SK-N-SH treated with all-trans-retinoic acid at 6 μM for 48 hours (cell line): ENCODE measurements at regions not wholly inside any gene's neighbourhood (a gene's known extent, or its start where the extent isn't known, plus 50 kb on each side); places are given as distances from the start of the nearest gene placed in this dataset.

Source experiments
- ATAC-seq: fragments of 200-7000 bp; cut with Tn5 transposase; 3 replicates; pipeline ENCODE4 v1.9.1; 2020; ENCODE audit warnings: mild to moderate bottlenecking, moderate library complexity
- BACH2 ChIP-seq: fragments of 250-450 bp; sonication (Bioruptor Pico); IDR thresholded peaks from 2 replicates; pipeline ENCODE4 v1.9.0; 2021; ENCODE audit warnings: mild to moderate bottlenecking, borderline replicate concordance
- CSDC2 ChIP-seq: fragments of 250-450 bp; sonication (Bioruptor Pico); IDR thresholded peaks from 2 replicates; pipeline ENCODE4 v1.5.0; 2020; ENCODE audit warnings: mild to moderate bottlenecking, moderate library complexity
- GLIS3 ChIP-seq: fragments of 250-450 bp; sonication (Bioruptor Pico); IDR thresholded peaks from 2 replicates; pipeline ENCODE4 v1.5.0; 2020; ENCODE audit warnings: mild to moderate bottlenecking, moderate library complexity
- ISL1 ChIP-seq: fragments of 250-450 bp; sonication (Bioruptor Pico); IDR thresholded peaks from 2 replicates; pipeline ENCODE4 v2.1.2; 2022; ENCODE audit warnings: mild to moderate bottlenecking, moderate library complexity
- OSR1 ChIP-seq: fragments of 250-450 bp; sonication (Bioruptor Pico); IDR thresholded peaks from 2 replicates; pipeline ENCODE4 v1.8.0; 2022; ENCODE audit warnings: moderate library complexity, mild to moderate bottlenecking, inconsistent platforms
- PATZ1 ChIP-seq: fragments of 250-450 bp; sonication (Bioruptor Pico); IDR thresholded peaks from 2 replicates; pipeline ENCODE4 v1.8.0; 2020; ENCODE audit warnings: mild to moderate bottlenecking, moderate library complexity, borderline replicate concordance
- POU6F1 ChIP-seq: fragments of 250-450 bp; sonication (Bioruptor Pico); IDR thresholded peaks from 2 replicates; pipeline ENCODE4 v1.8.0; 2021; ENCODE audit warnings: low read depth, mild to moderate bottlenecking, moderate library complexity, borderline replicate concordance
- PPARA ChIP-seq: fragments of 250-450 bp; sonication (Bioruptor Pico); IDR thresholded peaks from 2 replicates; pipeline ENCODE4 v1.5.0; 2020; ENCODE audit warnings: mild to moderate bottlenecking, borderline replicate concordance
- RARB ChIP-seq: fragments of 250-450 bp; sonication (Bioruptor Pico); IDR thresholded peaks from 2 replicates; pipeline ENCODE4 v1.8.0; 2021; ENCODE audit warnings: mild to moderate bottlenecking, moderate library complexity
- SNAI2 ChIP-seq: fragments of 250-450 bp; sonication (Bioruptor Pico); IDR thresholded peaks from 2 replicates; pipeline ENCODE4 v1.5.0; 2020; ENCODE audit warnings: mild to moderate bottlenecking, moderate library complexity
- TCF4 ChIP-seq: fragments of 250-450 bp; sonication (Bioruptor Pico); IDR thresholded peaks from 2 replicates; pipeline ENCODE4 v1.8.0; 2021; ENCODE audit warnings: mild to moderate bottlenecking, moderate library complexity, borderline replicate concordance
- TOX ChIP-seq: fragments of 250-450 bp; sonication (Bioruptor Pico); IDR thresholded peaks from 2 replicates; pipeline ENCODE4 v1.8.0; 2021; ENCODE audit warnings: mild to moderate bottlenecking, moderate library complexity, borderline replicate concordance
- TSHZ2 ChIP-seq: fragments of 250-450 bp; sonication (Bioruptor Pico); IDR thresholded peaks from 2 replicates; pipeline ENCODE4 v1.5.0; 2020; ENCODE audit warnings: mild to moderate bottlenecking, moderate library complexity
- ZC3H10 ChIP-seq: fragments of 250-450 bp; sonication (Bioruptor Pico); IDR thresholded peaks from 2 replicates; pipeline ENCODE4 v1.5.1; 2021; ENCODE audit warnings: mild to moderate bottlenecking, moderate library complexity
- ZFP3 ChIP-seq: fragments of 250-450 bp; sonication (Bioruptor Pico); IDR thresholded peaks from 2 replicates; pipeline ENCODE4 v1.5.0; 2020; ENCODE audit warnings: mild to moderate bottlenecking, moderate library complexity
- ZFP30 ChIP-seq: fragments of 450-650 bp; formaldehyde crosslinking; IDR thresholded peaks from 2 replicates; pipeline ENCODE4 v1.5.0; 2022; ENCODE audit warnings: mild to moderate bottlenecking, moderate library complexity
- ZNF70 ChIP-seq: fragments of 450-650 bp; formaldehyde crosslinking; IDR thresholded peaks from 2 replicates; pipeline ENCODE4 v1.5.0; 2020; ENCODE audit warnings: mild to moderate bottlenecking, moderate library complexity
- ZNF8 ChIP-seq: fragments of 450-650 bp; formaldehyde crosslinking; IDR thresholded peaks from 2 replicates; pipeline ENCODE4 v1.5.0; 2020; ENCODE audit warnings: mild to moderate bottlenecking, moderate library complexity

- ATAC-seq = no peak
- TF ChIP-seq ZNF8 (CRISPR knock-in tag) = no peak
- TF ChIP-seq POU6F1 (CRISPR knock-in tag) = no peak
- TF ChIP-seq RARB (CRISPR knock-in tag) = no peak
- no peak for TF ChIP-seq ZC3H10 (CRISPR knock-in tag)
Observed at GRCh38 chr2:220892018-220892634, 680.0 kb downstream of the EPHA4 start.

- no peak for ATAC-seq
- TF ChIP-seq ZFP30 = no peak
- TF ChIP-seq CSDC2 (CRISPR knock-in tag) = no peak
- TF ChIP-seq, all 23 proteins: peak for 0
Observed at GRCh38 chr2:220893411-220893810, 678.7 kb downstream of the EPHA4 start.

DNA sequence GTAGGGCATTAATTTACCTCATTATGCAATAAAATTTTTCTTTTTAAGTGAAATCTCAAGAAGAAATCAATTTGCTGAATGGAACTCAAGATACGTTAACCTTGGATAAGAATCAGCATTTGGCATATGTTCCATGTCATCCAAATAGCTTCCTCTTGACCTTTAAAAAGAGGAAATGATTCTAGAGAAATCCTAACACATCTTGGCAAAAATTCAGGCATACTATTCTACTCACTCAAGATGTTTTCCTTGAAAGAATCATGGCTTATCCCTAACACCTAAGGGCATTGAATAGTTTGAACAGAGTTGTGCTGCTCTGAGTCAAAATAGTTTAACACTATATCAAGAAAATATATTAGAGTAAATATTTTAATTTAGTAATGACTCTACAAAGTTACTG lies 678.0 kb downstream of the EPHA4 start:
- ATAC-seq = no peak
- TF ChIP-seq TCF4 (CRISPR knock-in tag) (no peak), TOX (CRISPR knock-in tag) (no peak), PATZ1 (no peak), ZFP30 (no peak)

- no peak for ATAC-seq
Observed at GRCh38 chr2:220899492-220899891, 672.6 kb downstream of the EPHA4 start.

More at GRCh38 chr2:220899492-220899891, 672.6 kb downstream of the EPHA4 start:
- TF ChIP-seq ZFP30 (no peak), PPARA (CRISPR knock-in tag) (no peak), RARB (CRISPR knock-in tag) (no peak), PATZ1 (no peak), CSDC2 (CRISPR knock-in tag) (no peak), ISL1 (no peak), BACH2 (CRISPR knock-in tag) (no peak), OSR1 (CRISPR knock-in tag) (no peak), ZNF8 (CRISPR knock-in tag) (no peak), ZNF70 (CRISPR knock-in tag) (no peak), SNAI2 (CRISPR knock-in tag) (no peak), TCF4 (CRISPR knock-in tag) (no peak), TSHZ2 (no peak), ZFP3 (no peak), GLIS3 (no peak)
